ENCODE measurements at regions not wholly inside any gene's neighbourhood (a gene's known extent, or its start where the extent isn't known, plus 50 kb on each side); places are given as distances from the start of the nearest gene placed in this dataset.

- DNase-seq (ENCODE audit: low spot score) = no peak
Observed at GRCh38 chr2:234640657-234641056, 143.8 kb upstream of the ARL4C start.

GRCh38 chr2:234638966-234639365 lies 142.1 kb upstream of the ARL4C start:
- no peak for DNase-seq (ENCODE audit: low spot score)

- DNase-seq (ENCODE audit: low spot score) = no peak
Observed at GRCh38 chr2:234635284-234635683, 138.4 kb upstream of the ARL4C start.

GRCh38 chr2:234633581-234634230 lies 136.8 kb upstream of the ARL4C start:
- DNase-seq (ENCODE audit: low spot score) = no peak

- no peak for DNase-seq (ENCODE audit: low spot score)
Observed at GRCh38 chr2:234632527-234633391, 135.9 kb upstream of the ARL4C start.

GRCh38 chr2:234631646-234632514 lies 135.0 kb upstream of the ARL4C start:
- DNase-seq (ENCODE audit: low spot score) = no peak

GRCh38 chr2:234630801-234631261 lies 133.9 kb upstream of the ARL4C start:
- DNase-seq (ENCODE audit: low spot score) = no peak

- DNase-seq (ENCODE audit: low spot score) = no peak
Observed at GRCh38 chr2:234629596-234629995, 132.7 kb upstream of the ARL4C start.

GRCh38 chr2:234628953-234629352 lies 132.1 kb upstream of the ARL4C start:
- no peak for DNase-seq (ENCODE audit: low spot score)

- no peak for DNase-seq (ENCODE audit: low spot score)
Observed at GRCh38 chr2:234627308-234627707, 130.4 kb upstream of the ARL4C start.

- no peak for DNase-seq (ENCODE audit: low spot score)
Observed at GRCh38 chr2:234626566-234627130, 129.8 kb upstream of the ARL4C start.

- no peak for DNase-seq (ENCODE audit: low spot score)
Observed at GRCh38 chr2:234625626-234626250, 128.9 kb upstream of the ARL4C start.

GRCh38 chr2:234623521-234623991 lies 126.7 kb upstream of the ARL4C start:
- DNase-seq (ENCODE audit: low spot score) = no peak

- no peak for DNase-seq (ENCODE audit: low spot score)
Observed at GRCh38 chr2:234621120-234621519, 124.2 kb upstream of the ARL4C start.

GRCh38 chr2:234620018-234620417 lies 123.1 kb upstream of the ARL4C start:
- DNase-seq (ENCODE audit: low spot score) = no peak

- no peak for DNase-seq (ENCODE audit: low spot score)
Observed at GRCh38 chr2:234615643-234616356, 118.9 kb upstream of the ARL4C start.

- peak; percentile 19 for DNase-seq (ENCODE audit: low spot score)
Observed at GRCh38 chr2:234611209-234611608, 114.3 kb upstream of the ARL4C start.

- no peak for DNase-seq (ENCODE audit: low spot score)
Observed at GRCh38 chr2:234608946-234609345, 112.1 kb upstream of the ARL4C start.

GRCh38 chr2:234607691-234608090 lies 110.8 kb upstream of the ARL4C start:
- no peak for DNase-seq (ENCODE audit: low spot score)

GRCh38 chr2:234606896-234607295 lies 110.0 kb upstream of the ARL4C start:
- no peak for DNase-seq (ENCODE audit: low spot score)

Measured in HT-29 (cell line).